GM12878 (cell line): ENCODE measurements at regions not wholly inside any gene's neighbourhood (a gene's known extent, or its start where the extent isn't known, plus 50 kb on each side); places are given as distances from the start of the nearest gene placed in this dataset.

ENCODE experiments used
- ATAC-seq: fragments of 200-7000 bp; cut with Tn5 transposase; 3 replicates; pipeline ENCODE4 v1.9.1; 2020; ENCODE audit warnings: mild to moderate bottlenecking, moderate library complexity
- BruUV-seq: library from RNA; stranded (reverse); fragments of 400-500 nt; replicated peaks from 2 replicates; lab custom pipeline; 2021; lab: Mats Ljungman, UMichigan
- CTCF ChIA-PET: fragments of 300-600 bp; sonication (Branson Sonifier 250); formaldehyde crosslinking; extraction: SDS; loops from one replicate; lab custom pipeline; 2021; ENCODE audit warnings: inconsistent platforms; lab: Yijun Ruan, JAX
- POLR2A ChIA-PET: fragments of 350-600 bp; formaldehyde crosslinking; extraction: SDS; loops from one replicate; lab custom pipeline; 2021; ENCODE audit warnings: inconsistent platforms; lab: Charles Lee
- RAD21 ChIA-PET: fragments of 300-600 bp; sonication (Branson Sonifier 250); formaldehyde crosslinking; loops from one replicate; lab custom pipeline; 2023; ENCODE audit warnings: antibody characterized with exemption; ENCODE audit not compliant: unreplicated experiment; lab: Charles Lee
- SMC1A ChIA-PET: fragments of 300-600 bp; sonication (Branson Sonifier 250); formaldehyde crosslinking; loops from one replicate; lab custom pipeline; 2023; ENCODE audit not compliant: unreplicated experiment, uncharacterized antibody; lab: Charles Lee
- DNase-seq: peaks from one replicate; pipeline ENCODE4 v3.0.0-alpha.2; 2011; ENCODE audit warnings: low read depth, low spot score
- FAIRE-seq: peaks from 3 replicates; lab custom pipeline; 2011; peaks lifted over from hg19 to GRCh38; lab: Jason Lieb, UNC
- H2AFZ ChIP-seq: 2 replicates; pipeline ENCODE4 v1.6.0; 2011; ENCODE audit warnings: low read depth, low read length, control low read depth; ENCODE audit not compliant: control insufficient read depth
- H3K27ac ChIP-seq: 2 replicates; pipeline ENCODE4 v1.5.1; 2011; ENCODE audit warnings: control low read depth; ENCODE audit not compliant: control insufficient read depth, insufficient read depth
- H3K27me3 ChIP-seq, 2 experiments: replicated peaks in 1 of 2; 2 replicates each; pipeline versions ENCODE4 v1.6.0 to v1.6.1; 2011; ENCODE audit warnings: low read length in 1 of 2; ENCODE audit not compliant: control insufficient read depth in 2 of 2, insufficient read depth in 2 of 2
- H3K36me3 ChIP-seq, 2 experiments: 2 replicates each; pipeline ENCODE4 v1.5.1; 2011; ENCODE audit warnings: low read length in 1 of 2; ENCODE audit not compliant: control insufficient read depth in 2 of 2, insufficient read depth in 2 of 2
- H3K4me1 ChIP-seq: 2 replicates; pipeline ENCODE4 v1.6.1; 2011; ENCODE audit warnings: mild to moderate bottlenecking, low read length, moderate library complexity, mixed read lengths; ENCODE audit not compliant: control insufficient read depth, insufficient read depth
- H3K4me2 ChIP-seq: 2 replicates; pipeline ENCODE4 v1.6.0; 2011; ENCODE audit warnings: control low read depth; ENCODE audit not compliant: control insufficient read depth, insufficient read depth
- H3K4me3 ChIP-seq: fragments of 200-600 bp; sonication (generic); 2 replicates; pipeline ENCODE4 v1.5.1; 2016
- H3K79me2 ChIP-seq: 2 replicates; pipeline ENCODE4 v1.6.0; 2011; ENCODE audit warnings: low read length; ENCODE audit not compliant: control insufficient read depth, insufficient read depth
- H3K9ac ChIP-seq: 2 replicates; pipeline ENCODE4 v1.8.0; 2011; ENCODE audit warnings: low read length, control low read depth, mixed read lengths; ENCODE audit not compliant: control insufficient read depth, insufficient read depth
- H3K9me3 ChIP-seq: replicated peaks from 3 replicates; pipeline ENCODE4 v1.5.1; 2011; ENCODE audit warnings: mild to moderate bottlenecking, low read length; ENCODE audit not compliant: control insufficient read depth, insufficient read depth
- H4K20me1 ChIP-seq: 2 replicates; pipeline ENCODE4 v1.6.0; 2011; ENCODE audit not compliant: control insufficient read depth, insufficient read depth
- CTCF ChIP-seq, 3 experiments: IDR thresholded peaks in 2 of 3; conservative IDR thresholded peaks in 1 of 3; 2 replicates each; pipeline ENCODE4 v1.5.1; 2011; ENCODE audit warnings: low read depth in 3 of 3, low read length in 3 of 3, mild to moderate bottlenecking in 3 of 3, control low read depth in 2 of 3, moderate library complexity in 2 of 3, inconsistent platforms in 1 of 3, mixed read lengths in 1 of 3; ENCODE audit not compliant: control insufficient read depth in 2 of 3, insufficient read depth in 1 of 3; ENCODE audit errors: extremely low read depth in 1 of 3
- DPF2 ChIP-seq: fragments of 450-650 bp; IDR thresholded peaks from 2 replicates; pipeline ENCODE4 v1.6.1; 2017; ENCODE audit warnings: mild to moderate bottlenecking
- IRF3 ChIP-seq: fragments of 450-650 bp; IDR thresholded peaks from 2 replicates; pipeline ENCODE4 v1.6.1; 2014; ENCODE audit warnings: mild to moderate bottlenecking
- KDM1A ChIP-seq: fragments of 200-600 bp; sonication (generic); IDR thresholded peaks from 2 replicates; pipeline ENCODE4 v1.6.1; 2016; ENCODE audit warnings: borderline replicate concordance
- KLF5 ChIP-seq: fragments of 450-650 bp; IDR thresholded peaks from 2 replicates; pipeline ENCODE4 v1.6.1; 2014; ENCODE audit warnings: mild to moderate bottlenecking; ENCODE audit not compliant: partially characterized antibody
- NFYB ChIP-seq: IDR thresholded peaks from 2 replicates; pipeline ENCODE4 v1.6.1; 2011; ENCODE audit warnings: low read depth, mild to moderate bottlenecking, low read length, improper control_type of control experiment, moderate library complexity; ENCODE audit not compliant: insufficient read depth
- NKRF ChIP-seq: fragments of 450-650 bp; conservative IDR thresholded peaks from 2 replicates; pipeline ENCODE4 v1.6.1; 2017; ENCODE audit warnings: mild to moderate bottlenecking, moderate library complexity
- POLR2AphosphoS5 ChIP-seq: IDR thresholded peaks from 2 replicates; pipeline ENCODE4 v1.6.1; 2011; ENCODE audit warnings: mild to moderate bottlenecking, low read length, inconsistent platforms
- SMAD5 ChIP-seq: IDR thresholded peaks from 2 replicates; pipeline ENCODE4 v1.6.1; 2016; ENCODE audit warnings: antibody characterized with exemption, low read depth
- SMARCA5 ChIP-seq: fragments of 450-650 bp; IDR thresholded peaks from 2 replicates; pipeline ENCODE4 v1.6.1; 2017; ENCODE audit warnings: mild to moderate bottlenecking
- SPI1 ChIP-seq: IDR thresholded peaks from 2 replicates; pipeline ENCODE4 v1.6.1; 2011; ENCODE audit warnings: low read depth, mild to moderate bottlenecking, low read length, moderate library complexity, borderline replicate concordance; ENCODE audit not compliant: insufficient read depth
- TCF12 ChIP-seq: IDR thresholded peaks from 2 replicates; pipeline ENCODE4 v1.6.1; 2011; ENCODE audit warnings: low read depth, mild to moderate bottlenecking, low read length
- WRNIP1 ChIP-seq: IDR thresholded peaks from 2 replicates; pipeline ENCODE4 v1.6.1; 2011; ENCODE audit warnings: low read depth, low read length, improper control_type of control experiment, borderline replicate concordance
- WGBS: methylation state at CpG from one replicate; pipeline ENCODE4 v1.1.6; 2016; ENCODE audit warnings: low lambda C conversion rate; ENCODE audit not compliant: insufficient replicate concordance, insufficient coverage; ENCODE audit errors: missing lambda C conversion rate; 5-methylcytosine and 5-hydroxymethylcytosine counted together
- in situ Hi-C: fragments of 300-500 bp; cut with MboI; formaldehyde crosslinking; loops from 9 replicates; pipeline ENCODE4 v1.14.3; 2018; ENCODE audit warnings: mixed read lengths
- intact Hi-C: fragments of 100-400 bp; cut with micrococcal nuclease; formaldehyde crosslinking; loops from one replicate; pipeline ENCODE4 v1.14.2; 2022; ENCODE audit not compliant: unreplicated experiment

- Histone ChIP-seq H2AFZ (no peak overlapping the region), H3K4me1 (no peaks in the 10 kb centered on the region)
- intact Hi-C loops: no loop called here
- TF ChIP-seq TCF12 (peak; percentile 41; the same call in 1 of the 2 replicates), DPF2 (no peak)
- TF ChIP-seq, all 136 proteins: peak for 1
- no TSS peak for BruUV-seq
- DNase-seq: no peak
- ChIA-PET SMC1A (interaction anchor here (0.6 kb wide), 1 partner anchor 670 kb away, joined by 3 read pairs; no protein-coding TSS in a partner anchor), POLR2A (no interaction called here), CTCF (interaction anchor here (0.6 kb wide), 1 partner anchor 108 kb away, joined by 3 read pairs; no protein-coding TSS in a partner anchor), RAD21 (no interaction called here)
- Histone ChIP-seq H3K36me3 (no peaks in the 10 kb centered on the region), H3K79me2 (no peaks in the 10 kb centered on the region), H3K27ac (no peak overlapping the region), H4K20me1 (no peaks in the 10 kb centered on the region), H3K4me3 (no peak overlapping the region), H3K9ac (no peak overlapping the region), H3K9me3 (no peaks in the 10 kb centered on the region), H3K4me2 (peak overlapping the region; percentile 3; the same call in 1 of the 2 replicates), H3K27me3 (no peaks in the 10 kb centered on the region)
- 8% methylated on average over 6 of the region's 6 CpGs for WGBS
- FAIRE-seq: peak; percentile 31
- ATAC-seq: peak; percentile 90
- in situ Hi-C loops: no loop called here
Measured at GRCh38 chr3:1943395-1944118, 155.1 kb upstream of the CNTN4 start.

- no peak for FAIRE-seq
- no peaks in the 10 kb centered on the region for H3K79me2 ChIP-seq
- no peak for TF ChIP-seq SMAD5
- TF ChIP-seq POLR2AphosphoS5: no peak
- no peak for TF ChIP-seq WRNIP1
- no peak for TF ChIP-seq NKRF
- TF ChIP-seq CTCF (IDR thresholded peaks at IDR 0.05 in 2 of 3, conservative IDR thresholded peaks at IDR 0.05 in 1 of 3; ENCODE audit: control insufficient read depth in 2 of 3, extremely low read depth in 1 of 3, insufficient read depth in 1 of 3, low read depth in 3 of 3, low read length in 3 of 3): no peak
- no peak for TF ChIP-seq KLF5
- TF ChIP-seq SMARCA5: no peak
- no peak for TF ChIP-seq IRF3
- TF ChIP-seq SPI1: no peak
- TF ChIP-seq NFYB: no peak
- no peak for TF ChIP-seq KDM1A
Measured at GRCh38 chr3:1945698-1946097, 153.0 kb upstream of the CNTN4 start.

More at GRCh38 chr3:1945698-1946097, 153.0 kb upstream of the CNTN4 start:
- RAD21 ChIA-PET: no interaction called here
- no peak overlapping the region for H3K27ac ChIP-seq
- H3K4me3 ChIP-seq: no peak overlapping the region
- SMC1A ChIA-PET: no interaction called here
- POLR2A ChIA-PET: no interaction called here
- H3K4me2 ChIP-seq: no peak overlapping the region
- CTCF ChIA-PET: no interaction called here
- intact Hi-C loops (no loop called here), in situ Hi-C loops (no loop called here)
- no peaks in the 10 kb centered on the region for H3K4me1 ChIP-seq
- H2AFZ ChIP-seq: no peak overlapping the region
- DNase-seq (no peak), ATAC-seq (no peak)
- no peaks in the 10 kb centered on the region for H3K27me3 ChIP-seq
- no TSS peak for BruUV-seq
- no peak overlapping the region for H3K9ac ChIP-seq
- H3K9me3 ChIP-seq: no peaks in the 10 kb centered on the region
- H3K36me3 ChIP-seq: no peaks in the 10 kb centered on the region
- H4K20me1 ChIP-seq: no peaks in the 10 kb centered on the region
